HG03432 (cell line): ENCODE measurements at regions not wholly inside any gene's neighbourhood (a gene's known extent, or its start where the extent isn't known, plus 50 kb on each side); places are given as distances from the start of the nearest gene placed in this dataset.

ENCODE experiments used
- ATAC-seq: cut with Tn5 transposase; IDR thresholded peaks from one replicate; pipeline ENCODE4 v1.9.1; 2021; ENCODE audit warnings: mild to moderate bottlenecking, moderate library complexity; ENCODE audit not compliant: unreplicated experiment

GRCh38 chr10:2300231-2300630 lies 562.9 kb upstream of the ADARB2 start:
- ATAC-seq, result no peak

- ATAC-seq, result no peak
These were observed 559.0 kb upstream of the ADARB2 start for GRCh38 chr10:2296179-2296891.

GRCh38 chr10:2294739-2295138 lies 557.4 kb upstream of the ADARB2 start:
- ATAC-seq, result no peak

- ATAC-seq, result no peak
These were observed 546.7 kb upstream of the ADARB2 start for GRCh38 chr10:2284071-2284470.

GRCh38 chr10:2282202-2282601 lies 544.9 kb upstream of the ADARB2 start:
- no peak for ATAC-seq

GRCh38 chr10:2280713-2281300 lies 543.5 kb upstream of the ADARB2 start:
- ATAC-seq, result no peak

GRCh38 chr10:2279711-2280110 lies 542.4 kb upstream of the ADARB2 start:
- ATAC-seq, result no peak

GRCh38 chr10:2278363-2278762 lies 541.0 kb upstream of the ADARB2 start:
- ATAC-seq, result no peak

GRCh38 chr10:2263561-2263960 lies 526.2 kb upstream of the ADARB2 start:
- no peak for ATAC-seq

- ATAC-seq, result no peak
These were observed 525.6 kb upstream of the ADARB2 start for GRCh38 chr10:2262878-2263277.

GRCh38 chr10:2262333-2262732 lies 525.0 kb upstream of the ADARB2 start:
- no peak for ATAC-seq

- ATAC-seq, result no peak
These were observed 518.9 kb upstream of the ADARB2 start for GRCh38 chr10:2256241-2256640.

GRCh38 chr10:2252096-2252495 lies 514.8 kb upstream of the ADARB2 start:
- ATAC-seq, result no peak

GRCh38 chr10:2251631-2252030 lies 514.3 kb upstream of the ADARB2 start:
- ATAC-seq, result no peak

- ATAC-seq, result no peak
These were observed 509.4 kb upstream of the ADARB2 start for GRCh38 chr10:2246747-2247146.

- no peak for ATAC-seq
These were observed 508.3 kb upstream of the ADARB2 start for GRCh38 chr10:2245580-2245979.

GRCh38 chr10:2244471-2244870 lies 507.1 kb upstream of the ADARB2 start:
- no peak for ATAC-seq

- ATAC-seq, result no peak
These were observed 499.6 kb upstream of the ADARB2 start for GRCh38 chr10:2236876-2237275.

GRCh38 chr10:2232479-2232878 lies 495.2 kb upstream of the ADARB2 start:
- ATAC-seq, result no peak

GRCh38 chr10:2230478-2230877 lies 493.2 kb upstream of the ADARB2 start:
- no peak for ATAC-seq

GRCh38 chr10:2228320-2228901 lies 491.1 kb upstream of the ADARB2 start:
- ATAC-seq, result no peak

GRCh38 chr10:2225609-2226008 lies 488.3 kb upstream of the ADARB2 start:
- ATAC-seq, result no peak
